ENCODE measurements at regions not wholly inside any gene's neighbourhood (a gene's known extent, or its start where the extent isn't known, plus 50 kb on each side); places are given as distances from the start of the nearest gene placed in this dataset.

- intact Hi-C loops (cut with micrococcal nuclease; ENCODE audit: unreplicated experiment), result no loop called here
- Histone ChIP-seq H3K27ac (ENCODE audit: extremely low read length, insufficient read depth, low read length) (no peak overlapping the region), H3K36me3 (replicated peaks in 1 of 2; ENCODE audit: control insufficient read depth in 1 of 2, insufficient read depth in 2 of 2, low read length in 2 of 2) (no peaks in the 10 kb centered on the region), H4K20me1 (ENCODE audit: insufficient read depth, low read length) (no peaks in the 10 kb centered on the region), H3K9ac (ENCODE audit: insufficient read depth, low read depth, low read length) (no peak overlapping the region), H3K9me3 (ENCODE audit: low read length) (no peaks in the 10 kb centered on the region), H3K4me1 (ENCODE audit: insufficient read depth, low read length) (no peaks in the 10 kb centered on the region), H3K4me2 (ENCODE audit: low read depth, low read length) (no peak overlapping the region), H3K4me3 (replicated peaks in 1 of 3; ENCODE audit: insufficient read depth in 1 of 3, low read depth in 2 of 3, low read length in 3 of 3) (no peak overlapping the region), H3K79me2 (ENCODE audit: insufficient read depth, low read length) (no peaks in the 10 kb centered on the region), H3K27me3 (ENCODE audit: control insufficient read depth in 1 of 2, insufficient read depth in 2 of 2, low read length in 2 of 2) (peaks cover 2 to 17% of the 10 kb centered on the region in 2 experiments; a peak in 2 of 5 replicates), H2AFZ (ENCODE audit: low read length) (no peak overlapping the region)
- ATAC-seq (no peak), FAIRE-seq (no peak), DNase-seq (ENCODE audit: low spot score) (no peak)
- no TSS peak for BruUV-seq (replicated peaks)
- TF ChIP-seq, protein P1, sequence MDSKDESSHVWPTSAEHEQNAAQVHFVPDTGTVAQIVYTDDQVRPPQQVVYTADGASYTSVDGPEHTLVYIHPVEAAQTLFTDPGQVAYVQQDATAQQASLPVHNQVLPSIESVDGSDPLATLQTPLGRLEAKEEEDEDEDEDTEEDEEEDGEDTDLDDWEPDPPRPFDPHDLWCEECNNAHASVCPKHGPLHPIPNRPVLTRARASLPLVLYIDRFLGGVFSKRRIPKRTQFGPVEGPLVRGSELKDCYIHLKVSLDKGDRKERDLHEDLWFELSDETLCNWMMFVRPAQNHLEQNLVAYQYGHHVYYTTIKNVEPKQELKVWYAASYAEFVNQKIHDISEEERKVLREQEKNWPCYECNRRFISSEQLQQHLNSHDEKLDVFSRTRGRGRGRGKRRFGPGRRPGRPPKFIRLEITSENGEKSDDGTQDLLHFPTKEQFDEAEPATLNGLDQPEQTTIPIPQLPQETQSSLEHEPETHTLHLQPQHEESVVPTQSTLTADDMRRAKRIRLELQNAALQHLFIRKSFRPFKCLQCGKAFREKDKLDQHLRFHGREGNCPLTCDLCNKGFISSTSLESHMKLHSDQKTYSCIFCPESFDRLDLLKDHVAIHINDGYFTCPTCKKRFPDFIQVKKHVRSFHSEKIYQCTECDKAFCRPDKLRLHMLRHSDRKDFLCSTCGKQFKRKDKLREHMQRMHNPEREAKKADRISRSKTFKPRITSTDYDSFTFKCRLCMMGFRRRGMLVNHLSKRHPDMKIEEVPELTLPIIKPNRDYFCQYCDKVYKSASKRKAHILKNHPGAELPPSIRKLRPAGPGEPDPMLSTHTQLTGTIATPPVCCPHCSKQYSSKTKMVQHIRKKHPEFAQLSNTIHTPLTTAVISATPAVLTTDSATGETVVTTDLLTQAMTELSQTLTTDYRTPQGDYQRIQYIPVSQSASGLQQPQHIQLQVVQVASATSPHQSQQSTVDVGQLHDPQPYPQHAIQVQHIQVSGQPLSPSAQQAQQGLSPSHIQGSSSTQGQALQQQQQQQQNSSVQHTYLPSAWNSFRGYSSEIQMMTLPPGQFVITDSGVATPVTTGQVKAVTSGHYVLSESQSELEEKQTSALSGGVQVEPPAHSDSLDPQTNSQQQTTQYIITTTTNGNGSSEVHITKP (CRISPR knock-in tag; IDR thresholded peaks at IDR 0.05; ENCODE audit: low read depth), result no peak
- no peak for TF ChIP-seq ZNF724P (CRISPR knock-in tag; IDR thresholded peaks at IDR 0.05; ENCODE audit: borderline replicate concordance)
- no peak for TF ChIP-seq ZNF496 (CRISPR knock-in tag; IDR thresholded peaks at IDR 0.05; ENCODE audit: insufficient replicate concordance)
- TF ChIP-seq, protein P2, sequence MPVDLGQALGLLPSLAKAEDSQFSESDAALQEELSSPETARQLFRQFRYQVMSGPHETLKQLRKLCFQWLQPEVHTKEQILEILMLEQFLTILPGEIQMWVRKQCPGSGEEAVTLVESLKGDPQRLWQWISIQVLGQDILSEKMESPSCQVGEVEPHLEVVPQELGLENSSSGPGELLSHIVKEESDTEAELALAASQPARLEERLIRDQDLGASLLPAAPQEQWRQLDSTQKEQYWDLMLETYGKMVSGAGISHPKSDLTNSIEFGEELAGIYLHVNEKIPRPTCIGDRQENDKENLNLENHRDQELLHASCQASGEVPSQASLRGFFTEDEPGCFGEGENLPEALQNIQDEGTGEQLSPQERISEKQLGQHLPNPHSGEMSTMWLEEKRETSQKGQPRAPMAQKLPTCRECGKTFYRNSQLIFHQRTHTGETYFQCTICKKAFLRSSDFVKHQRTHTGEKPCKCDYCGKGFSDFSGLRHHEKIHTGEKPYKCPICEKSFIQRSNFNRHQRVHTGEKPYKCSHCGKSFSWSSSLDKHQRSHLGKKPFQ (CRISPR knock-in tag; IDR thresholded peaks at IDR 0.05; ENCODE audit: insufficient replicate concordance), result no peak
- TF ChIP-seq ZNF740 (CRISPR knock-in tag; IDR thresholded peaks at IDR 0.05), result no peak
- no peak for TF ChIP-seq ZSCAN29 (CRISPR knock-in tag; conservative IDR thresholded peaks at IDR 0.05)
- no peak for TF ChIP-seq SKI (IDR thresholded peaks at IDR 0.05; ENCODE audit: partially characterized antibody)
- TF ChIP-seq XRCC5 (optimal IDR thresholded peaks at IDR 0.05; ENCODE audit: low read length), result no peak
- TF ChIP-seq, protein P3, sequence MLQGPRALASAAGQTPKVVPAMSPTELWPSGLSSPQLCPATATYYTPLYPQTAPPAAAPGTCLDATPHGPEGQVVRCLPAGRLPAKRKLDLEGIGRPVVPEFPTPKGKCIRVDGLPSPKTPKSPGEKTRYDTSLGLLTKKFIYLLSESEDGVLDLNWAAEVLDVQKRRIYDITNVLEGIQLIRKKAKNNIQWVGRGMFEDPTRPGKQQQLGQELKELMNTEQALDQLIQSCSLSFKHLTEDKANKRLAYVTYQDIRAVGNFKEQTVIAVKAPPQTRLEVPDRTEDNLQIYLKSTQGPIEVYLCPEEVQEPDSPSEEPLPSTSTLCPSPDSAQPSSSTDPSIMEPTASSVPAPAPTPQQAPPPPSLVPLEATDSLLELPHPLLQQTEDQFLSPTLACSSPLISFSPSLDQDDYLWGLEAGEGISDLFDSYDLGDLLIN (CRISPR knock-in tag; IDR thresholded peaks at IDR 0.05; ENCODE audit: borderline replicate concordance), result no peak
- no peak for TF ChIP-seq AHR (CRISPR knock-in tag; IDR thresholded peaks at IDR 0.05)
- TF ChIP-seq MATR3 (CRISPR knock-in tag; IDR thresholded peaks at IDR 0.05), result no peak
- in situ Hi-C loops (cut with HindIII; ENCODE audit: extremely low pct_ligation_motif_present, low pct_unique_long_range_greater_than_20kb), result no loop called here
- ChIA-PET CTCF (ENCODE audit: low intra/inter-chr PET ratio, low total read pairs) (no interaction called here), POLR2A (no interaction called here)
- 38% methylated on average over 22 of the region's 24 CpGs for WGBS (ENCODE audit: low lambda C conversion rate)
Observed at GRCh38 chr2:236888794-236889780, 196.6 kb upstream of the COPS8 start.

All from HepG2 (cell line).